GM21526 (cell line): ENCODE measurements at regions not wholly inside any gene's neighbourhood (a gene's known extent, or its start where the extent isn't known, plus 50 kb on each side); places are given as distances from the start of the nearest gene placed in this dataset.

Experiments used
- ATAC-seq: cut with Tn5 transposase; IDR thresholded peaks from one replicate; pipeline ENCODE4 v1.9.1; 2021; ENCODE audit warnings: moderate library complexity; ENCODE audit not compliant: unreplicated experiment, low FRiP score

DNA sequence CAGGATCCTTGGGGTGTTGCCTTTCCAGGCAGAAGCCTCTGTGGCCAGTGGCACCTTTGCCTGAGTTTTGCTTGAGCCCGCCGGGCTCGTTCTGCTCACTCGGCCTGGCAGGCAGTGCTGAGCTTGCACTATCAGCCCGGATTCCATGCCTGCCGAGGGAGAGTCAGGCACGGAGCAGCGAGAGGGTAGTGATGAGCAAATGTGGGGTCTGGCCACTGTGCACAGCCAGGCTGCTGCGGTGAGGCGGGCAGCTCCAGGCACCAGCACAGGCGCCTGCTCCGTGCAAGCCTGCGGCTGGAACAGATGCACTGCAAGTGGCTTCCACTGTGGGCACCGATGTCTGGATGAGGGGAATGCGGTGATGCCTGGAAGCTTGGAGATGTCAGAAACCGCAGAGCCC, 619.2 kb downstream of the RAPGEF2 start:
- ATAC-seq, result no peak

DNA sequence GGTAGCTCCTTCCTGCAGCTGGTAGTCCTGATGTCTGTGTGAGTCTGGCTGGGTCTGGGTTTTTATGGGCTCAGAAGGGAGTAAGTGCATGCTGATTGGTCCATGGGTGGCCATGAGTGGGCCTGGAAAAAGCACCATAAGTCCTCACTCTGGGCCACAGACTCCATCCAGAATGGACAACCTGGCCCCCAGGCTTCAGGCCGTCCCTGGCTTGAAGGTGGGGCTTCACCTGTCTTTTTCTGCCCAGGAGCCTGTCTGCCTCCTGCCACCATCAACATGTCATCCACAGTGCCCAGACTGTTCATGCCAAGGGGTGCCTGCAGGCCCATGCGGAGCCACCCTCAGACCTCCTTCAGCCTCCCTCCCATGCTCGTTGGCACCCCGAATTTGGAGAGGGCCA, 620.0 kb downstream of the RAPGEF2 start:
- ATAC-seq, result no peak

DNA sequence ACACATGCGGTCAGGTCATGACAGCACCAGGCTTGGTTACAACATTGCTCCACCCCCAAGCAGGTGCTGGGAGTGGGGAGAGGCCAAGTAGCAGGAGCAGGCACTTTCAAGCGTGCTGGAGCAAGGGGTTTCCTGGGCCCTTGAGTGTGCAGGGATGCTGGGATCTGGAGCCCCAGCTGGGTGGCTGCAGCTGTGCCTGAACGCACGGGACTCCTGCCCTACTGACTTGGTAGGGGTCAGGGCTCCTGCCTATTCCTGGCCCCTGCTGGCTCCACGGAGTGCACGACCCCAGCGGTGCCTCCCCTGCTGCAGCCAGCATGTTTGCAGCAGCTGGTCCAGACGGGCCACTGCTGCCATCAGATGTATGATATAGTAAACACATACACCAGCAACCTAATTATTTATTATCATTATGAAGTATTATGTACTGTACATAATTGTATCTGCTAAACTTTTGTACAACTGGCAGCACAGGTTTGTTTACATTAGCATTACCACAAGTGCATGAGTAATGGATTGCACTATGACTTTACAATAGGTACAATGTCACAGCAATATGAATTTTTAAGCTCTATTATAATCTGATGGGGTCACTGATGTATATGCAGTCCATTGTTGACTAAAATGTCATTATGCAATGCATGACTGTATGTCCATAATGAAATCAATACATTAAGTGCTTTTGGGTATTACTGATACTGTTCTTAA, 620.6 kb downstream of the RAPGEF2 start:
- ATAC-seq, result no peak

DNA sequence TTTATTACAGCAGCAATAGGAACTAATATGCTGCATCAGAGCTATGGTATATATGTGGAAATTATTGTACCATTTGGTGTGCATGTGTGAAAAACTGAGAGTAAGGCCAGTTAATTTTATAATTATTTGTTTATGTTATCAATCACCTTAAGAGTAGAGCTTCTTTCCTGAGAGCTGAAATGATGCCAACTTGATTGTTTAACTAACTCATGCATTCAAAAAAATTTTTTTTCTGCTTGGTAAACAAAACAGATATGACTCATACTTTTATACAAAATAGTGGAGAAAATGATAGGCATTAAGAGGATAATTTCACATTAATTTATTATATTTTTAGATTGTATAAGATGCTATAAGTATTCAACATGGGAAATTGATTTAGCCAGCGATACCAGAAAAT, 622.7 kb downstream of the RAPGEF2 start:
- no peak for ATAC-seq

DNA sequence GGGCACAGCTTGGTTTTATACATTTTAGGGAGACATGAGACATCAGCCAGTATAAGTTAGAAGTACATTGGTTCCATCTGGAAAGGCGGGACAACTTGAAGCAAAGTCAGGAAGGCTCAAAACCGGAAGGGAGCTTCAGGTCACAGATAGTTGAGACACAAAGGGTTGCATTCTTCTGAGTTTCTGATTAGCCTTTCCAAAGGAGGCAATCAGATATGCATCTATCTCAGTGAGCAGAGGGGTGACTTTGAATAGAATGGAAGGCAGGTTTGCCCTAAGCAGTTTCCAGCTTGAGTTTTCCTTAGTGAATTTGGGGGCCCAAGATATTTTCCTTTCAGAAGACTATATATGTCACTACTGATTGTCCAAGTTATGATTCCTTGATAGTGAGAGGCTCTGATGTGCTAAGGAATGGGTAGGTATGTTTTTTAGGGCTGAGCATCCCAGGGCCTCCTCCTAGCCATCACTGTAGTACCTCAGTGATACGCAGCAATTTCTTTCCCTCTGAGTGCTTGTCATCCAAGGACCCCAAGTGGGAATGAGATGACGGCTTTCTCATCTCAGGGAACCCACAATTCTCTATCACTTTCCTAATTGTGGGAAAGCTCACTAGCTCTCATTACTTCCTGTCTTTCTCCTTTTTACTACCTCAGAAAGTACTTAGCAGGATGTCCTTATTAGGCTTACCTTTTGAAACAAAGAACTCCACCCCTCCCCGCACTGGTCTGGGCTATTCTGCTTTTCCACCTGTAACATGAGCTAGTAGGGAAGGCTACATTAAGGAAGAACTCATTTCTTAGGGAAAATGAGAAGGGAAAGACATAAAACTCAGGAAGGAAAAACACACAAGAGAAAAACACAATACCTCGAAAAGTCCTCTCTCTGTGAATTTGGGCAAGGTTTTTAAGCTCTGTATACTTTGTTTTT, 632.7 kb downstream of the RAPGEF2 start:
- no peak for ATAC-seq

DNA sequence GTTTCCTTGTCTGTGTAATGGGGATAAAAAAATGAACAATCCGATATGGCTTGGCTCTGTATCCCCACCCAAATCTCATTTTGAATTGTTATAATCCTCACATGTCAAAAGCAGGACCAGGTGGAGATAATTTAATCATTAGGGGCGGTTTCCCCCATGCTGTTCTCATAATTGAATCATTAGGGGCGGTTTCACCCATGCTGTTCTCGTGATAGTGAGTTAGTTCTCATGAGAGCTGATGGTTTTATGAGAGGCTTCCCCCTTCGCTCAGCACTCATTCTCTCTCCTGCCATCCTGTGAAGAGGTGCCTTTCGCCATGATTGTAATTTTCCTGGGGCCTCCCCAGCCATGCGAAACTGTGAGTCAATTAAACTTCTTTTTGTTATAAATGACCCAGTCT, 633.5 kb downstream of the RAPGEF2 start:
- ATAC-seq, result no peak

DNA sequence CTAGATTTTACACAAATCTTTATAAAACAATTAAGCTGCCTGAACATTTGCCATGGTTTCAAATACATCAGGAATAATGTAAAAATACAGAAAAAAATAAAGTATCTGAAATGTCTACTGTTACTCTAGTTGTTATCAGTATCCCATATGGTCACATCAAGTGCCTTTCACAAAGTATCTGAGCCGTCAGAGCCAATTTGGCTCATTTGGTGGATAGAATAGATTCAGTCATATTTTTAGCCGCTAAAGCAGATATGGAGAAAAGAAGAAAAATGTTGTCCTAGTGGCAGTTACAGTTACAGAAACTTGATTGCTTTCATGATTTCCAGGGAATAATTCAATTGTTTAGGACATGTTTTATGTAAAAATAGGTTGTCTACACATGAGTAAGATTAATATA, 641.1 kb downstream of the RAPGEF2 start:
- no peak for ATAC-seq

DNA sequence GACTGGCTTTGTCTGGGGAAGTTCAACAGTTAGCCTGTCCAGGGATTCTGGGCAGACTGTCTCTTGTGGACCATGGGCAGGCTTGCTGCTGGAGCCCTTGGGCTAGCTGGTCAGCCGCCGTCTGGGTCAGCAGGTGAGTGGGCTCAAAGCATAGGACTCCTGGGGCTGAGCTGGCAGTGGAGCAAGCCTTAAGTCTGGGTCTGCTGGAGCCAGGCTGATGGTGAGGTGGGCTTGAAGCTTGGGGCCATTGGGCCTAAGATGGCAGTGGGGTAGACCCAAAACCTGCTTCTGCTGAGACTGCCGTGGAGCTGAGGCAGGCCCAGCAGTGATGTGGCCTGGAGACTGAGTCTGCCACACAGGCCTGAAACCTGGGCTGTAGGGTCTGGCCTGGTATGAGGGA, 645.1 kb downstream of the RAPGEF2 start:
- ATAC-seq, result no peak

DNA sequence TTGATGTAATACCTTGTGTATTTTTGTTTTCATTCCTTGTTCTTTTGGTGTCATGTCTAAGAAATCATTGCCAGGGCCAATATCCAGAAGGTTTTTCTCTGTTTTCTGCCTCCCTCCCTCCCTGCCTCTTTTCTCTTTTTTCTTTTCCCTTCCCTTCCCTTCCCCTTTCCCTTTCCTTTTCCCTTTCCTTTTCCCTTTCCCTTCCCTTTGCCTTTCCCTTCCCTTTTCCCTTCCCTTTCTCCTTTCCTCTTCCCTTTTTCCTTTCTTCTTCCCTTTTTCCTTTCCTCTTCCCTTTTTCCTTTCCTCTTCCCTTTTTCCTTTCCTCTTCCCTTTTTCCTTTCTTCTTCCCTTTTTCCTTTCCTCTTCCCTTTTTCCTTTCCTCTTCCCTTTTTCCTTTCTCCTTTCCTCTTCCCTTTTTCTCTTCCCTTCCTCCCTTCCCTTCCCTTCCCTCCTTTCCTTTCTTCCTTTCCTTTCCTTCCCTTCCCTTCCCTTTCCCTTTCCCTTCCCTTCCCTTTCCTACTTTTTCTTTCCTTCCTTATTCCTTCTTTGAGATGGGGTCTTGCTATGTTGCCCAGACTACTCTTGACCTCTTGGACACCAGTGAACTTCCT, 646.1 kb downstream of the RAPGEF2 start:
- no peak for ATAC-seq

DNA sequence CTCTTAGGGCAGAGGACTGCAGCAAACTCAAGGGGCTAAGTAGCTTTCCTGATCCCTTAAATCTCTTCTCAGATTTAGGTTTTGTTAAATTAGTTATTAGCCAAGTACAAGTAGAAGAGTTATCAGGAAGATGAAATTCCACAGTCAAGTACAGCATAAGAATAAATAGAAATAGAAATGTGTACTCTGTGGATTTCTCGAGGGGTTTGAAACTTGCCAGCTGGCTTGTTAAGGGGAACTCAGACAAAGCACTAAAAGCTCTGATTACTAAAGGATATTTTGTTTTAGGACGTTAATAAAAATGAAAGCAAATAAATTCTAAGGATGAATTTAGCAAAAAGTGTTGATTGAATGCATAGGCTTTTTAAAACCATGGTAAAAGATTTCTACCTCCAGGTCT, 654.6 kb downstream of the RAPGEF2 start:
- ATAC-seq, result no peak

DNA sequence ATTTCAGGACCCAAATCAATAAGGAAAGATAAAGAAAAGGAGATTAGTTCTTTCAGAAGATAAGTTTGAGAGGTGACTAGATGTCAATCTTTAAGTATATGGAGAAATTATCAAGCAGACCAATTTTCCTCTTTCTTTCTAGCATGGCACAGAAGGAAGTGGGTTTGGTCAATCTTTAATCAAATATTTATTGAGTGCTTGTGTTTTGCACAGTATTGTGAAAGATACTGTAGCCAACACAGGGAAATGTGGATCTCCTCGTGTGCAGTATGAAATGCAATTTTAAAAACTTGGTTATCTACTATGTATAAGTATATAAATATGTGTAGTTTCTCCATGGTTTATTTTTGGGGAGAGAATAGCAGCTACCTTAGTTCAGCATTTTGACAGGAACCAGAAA, 655.2 kb downstream of the RAPGEF2 start:
- ATAC-seq, result no peak

DNA sequence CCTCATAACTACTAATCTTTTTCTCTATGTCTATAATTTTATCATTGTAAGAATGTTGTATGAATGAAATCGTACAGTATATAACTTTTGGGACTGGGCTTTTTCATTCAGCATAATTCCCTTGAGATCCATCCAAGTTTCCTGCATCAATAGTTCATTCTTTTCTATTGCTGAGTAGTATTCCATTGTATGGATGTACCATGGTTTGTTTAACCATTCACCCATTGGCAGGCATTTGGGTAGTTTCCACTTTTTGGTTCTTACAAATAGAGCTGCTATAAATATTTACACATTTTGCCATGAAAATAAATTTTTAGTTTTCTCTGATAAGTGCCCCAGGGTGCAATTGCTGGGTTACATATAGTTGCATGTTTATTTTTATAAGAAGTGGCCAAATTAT, 659.8 kb downstream of the RAPGEF2 start:
- no peak for ATAC-seq

DNA sequence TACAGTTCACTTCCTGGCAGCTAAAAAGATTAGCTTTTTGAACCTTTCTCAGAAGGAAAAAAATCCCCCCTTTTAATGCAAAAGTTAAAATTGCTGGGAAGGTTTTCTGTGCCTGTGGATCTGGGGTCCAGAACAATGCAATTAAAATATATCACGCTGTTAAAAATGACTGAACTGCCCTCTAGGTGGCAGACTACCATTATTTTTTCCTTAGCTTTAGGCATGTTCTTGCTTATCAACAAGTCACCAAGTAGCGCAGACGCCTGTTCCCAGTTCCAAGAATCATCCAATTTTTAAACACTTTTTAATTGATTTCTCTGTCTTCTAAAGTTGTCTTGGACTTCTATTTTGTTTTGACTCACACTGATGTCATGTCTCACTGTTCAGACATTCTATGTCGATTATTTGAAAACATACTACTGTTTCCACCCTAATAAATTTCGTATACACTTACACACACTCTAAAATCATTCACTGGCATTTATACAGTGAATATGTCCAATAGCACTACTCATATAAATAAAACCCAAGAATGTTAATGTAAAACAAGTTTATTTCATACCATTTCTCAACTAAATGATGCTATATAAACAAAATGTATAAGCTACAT, 661.6 kb downstream of the RAPGEF2 start:
- ATAC-seq, result peak; percentile 82

DNA sequence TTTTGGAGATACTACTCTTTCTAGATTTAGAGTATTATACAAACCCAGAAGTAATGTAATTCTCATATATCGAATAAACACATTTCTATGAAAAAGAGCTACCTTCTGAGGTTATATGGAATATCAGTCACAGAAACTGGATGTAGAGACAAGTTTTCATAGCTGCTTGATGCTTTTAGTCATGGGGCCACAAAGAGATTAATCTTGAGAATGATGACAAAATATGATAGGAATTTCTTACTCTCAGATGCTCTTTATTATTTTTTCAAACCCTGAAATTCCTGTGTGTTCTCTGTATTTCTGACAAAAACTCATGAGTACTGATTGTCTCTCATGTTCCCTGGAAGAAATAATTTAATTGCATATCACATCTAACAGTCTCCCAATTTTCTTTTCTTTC, 662.5 kb downstream of the RAPGEF2 start:
- no peak for ATAC-seq

DNA sequence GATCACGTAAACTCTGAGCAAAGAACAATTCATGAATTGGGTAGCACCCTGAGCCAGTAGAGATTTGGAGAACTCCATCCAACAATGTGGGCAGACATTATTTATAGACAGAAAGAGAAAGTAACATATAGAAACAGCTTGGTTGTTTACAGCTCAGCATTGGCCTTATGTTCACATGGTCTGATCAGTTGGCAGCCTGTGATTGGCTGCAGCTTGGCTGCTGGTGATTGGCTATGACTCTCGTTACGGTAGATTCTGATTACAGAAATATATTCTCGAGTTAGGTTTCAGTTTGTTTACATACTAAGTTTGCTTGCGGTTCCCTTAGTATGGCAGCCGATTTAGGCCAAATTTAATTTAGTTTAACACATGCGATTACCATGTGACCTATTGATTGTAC, 663.4 kb downstream of the RAPGEF2 start:
- ATAC-seq, result peak; percentile 47

DNA sequence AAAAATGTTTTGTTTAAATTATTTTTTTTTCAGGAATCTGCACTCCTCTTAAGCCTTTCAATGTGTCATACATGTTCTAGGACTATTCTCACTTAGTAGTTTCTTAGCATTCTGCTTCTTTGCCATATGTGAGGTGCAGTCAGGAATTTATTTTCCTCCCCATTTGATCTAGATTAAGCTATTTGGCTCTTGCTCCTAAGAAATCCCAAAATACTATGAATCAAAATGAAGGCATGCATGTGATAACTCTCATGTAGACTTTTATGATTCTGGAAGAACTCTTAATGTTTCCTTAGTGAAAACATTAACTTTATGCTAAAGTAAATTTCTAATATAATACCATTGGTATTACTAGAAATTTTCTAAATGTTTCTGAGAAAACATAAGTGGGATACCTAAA, 664.5 kb downstream of the RAPGEF2 start:
- no peak for ATAC-seq

DNA sequence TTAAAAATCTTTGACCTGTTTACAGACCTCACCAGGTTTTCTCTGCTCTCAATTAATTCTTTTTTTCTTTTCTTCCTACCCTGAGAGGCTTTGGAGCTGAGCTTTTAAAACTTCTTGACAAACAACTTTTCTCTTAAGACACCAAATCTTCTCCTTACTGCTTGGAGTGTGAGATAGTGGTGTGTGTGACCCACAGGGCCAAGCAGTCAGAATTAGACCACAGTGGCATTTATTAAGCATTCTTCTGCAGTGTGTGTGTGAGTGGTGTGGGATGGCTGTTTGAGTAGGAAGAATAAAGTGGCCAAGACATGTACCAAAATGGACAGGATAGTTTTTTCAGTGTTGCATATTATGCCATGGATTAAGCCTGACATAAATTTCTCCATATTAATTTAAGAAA, 665.1 kb downstream of the RAPGEF2 start:
- ATAC-seq, result no peak

DNA sequence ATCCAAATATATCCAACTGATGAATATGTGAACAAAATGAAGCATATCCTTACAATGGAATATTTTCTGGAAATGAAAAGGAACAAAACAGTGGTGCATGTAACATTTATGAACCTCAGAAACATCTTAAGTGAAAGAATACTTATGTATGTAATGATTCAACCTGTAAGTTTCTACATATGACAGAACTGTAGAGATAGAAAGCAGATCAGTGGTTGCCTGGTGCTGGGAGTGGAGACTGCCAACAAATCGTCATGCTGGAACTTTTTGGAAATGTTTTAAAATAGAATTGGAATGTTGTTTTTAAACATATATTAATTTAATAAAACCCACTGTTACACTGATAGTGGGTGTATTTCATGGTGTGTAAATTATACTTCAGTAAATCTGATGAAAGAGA, 667.5 kb downstream of the RAPGEF2 start:
- ATAC-seq, result no peak

DNA sequence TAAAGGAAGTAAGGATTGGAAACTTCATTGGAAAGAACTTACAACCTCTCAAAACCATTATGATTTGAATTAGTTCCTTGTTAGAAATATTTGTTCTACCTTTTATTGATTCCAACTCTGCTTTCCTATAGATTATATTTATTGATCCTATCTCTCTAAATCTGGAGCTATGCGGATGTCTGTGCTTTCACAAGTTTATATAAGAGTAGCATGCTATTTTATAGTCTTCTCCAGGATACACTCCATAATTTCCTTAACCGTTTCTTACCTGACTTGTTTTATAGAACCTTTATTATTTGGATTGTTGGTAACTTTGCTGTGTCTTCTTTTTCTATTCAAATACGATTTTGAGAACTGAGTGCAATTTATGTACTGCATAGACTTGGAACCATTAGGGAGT, 668.1 kb downstream of the RAPGEF2 start:
- ATAC-seq, result no peak

DNA sequence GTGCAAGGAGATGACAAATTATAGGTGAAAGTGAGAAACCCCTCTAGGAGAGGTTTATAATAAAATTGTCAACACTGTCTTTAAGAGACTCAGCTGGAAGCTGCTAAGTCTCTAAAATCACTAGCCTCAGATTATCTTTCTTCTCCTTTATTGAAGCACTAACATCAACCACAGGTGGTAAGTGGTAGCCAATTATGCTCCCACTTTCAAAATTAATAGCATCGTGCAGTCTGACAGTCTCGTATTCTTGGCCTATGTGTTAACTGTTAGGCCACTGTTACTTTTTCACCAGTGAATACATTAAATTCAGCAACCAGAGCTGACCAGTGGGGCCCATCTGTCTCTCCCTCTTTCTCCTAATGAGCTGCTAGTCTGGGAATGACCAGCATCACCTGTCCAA, 674.1 kb downstream of the RAPGEF2 start:
- no peak for ATAC-seq

DNA sequence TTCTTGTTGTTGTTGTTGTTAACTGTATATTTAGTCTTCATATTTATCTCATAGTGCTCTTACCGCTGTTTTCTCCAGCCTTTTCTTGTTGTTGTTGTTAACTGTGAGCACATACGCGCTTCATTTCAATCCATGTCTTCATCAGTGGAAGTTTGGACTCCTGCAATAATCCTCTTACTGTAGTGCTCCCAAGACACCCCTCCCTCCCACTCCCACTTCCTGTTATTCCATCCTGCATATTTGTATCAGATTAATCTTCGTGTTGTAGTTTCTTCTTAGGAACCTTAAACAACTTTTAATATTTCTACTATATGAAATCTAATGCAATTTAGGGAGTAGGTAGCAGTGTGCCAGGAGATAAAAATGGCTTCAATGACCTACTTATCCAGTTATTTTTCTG, 674.8 kb downstream of the RAPGEF2 start:
- ATAC-seq, result no peak
